ENCODE measurements at regions not wholly inside any gene's neighbourhood (a gene's known extent, or its start where the extent isn't known, plus 50 kb on each side); places are given as distances from the start of the nearest gene placed in this dataset.

DNA sequence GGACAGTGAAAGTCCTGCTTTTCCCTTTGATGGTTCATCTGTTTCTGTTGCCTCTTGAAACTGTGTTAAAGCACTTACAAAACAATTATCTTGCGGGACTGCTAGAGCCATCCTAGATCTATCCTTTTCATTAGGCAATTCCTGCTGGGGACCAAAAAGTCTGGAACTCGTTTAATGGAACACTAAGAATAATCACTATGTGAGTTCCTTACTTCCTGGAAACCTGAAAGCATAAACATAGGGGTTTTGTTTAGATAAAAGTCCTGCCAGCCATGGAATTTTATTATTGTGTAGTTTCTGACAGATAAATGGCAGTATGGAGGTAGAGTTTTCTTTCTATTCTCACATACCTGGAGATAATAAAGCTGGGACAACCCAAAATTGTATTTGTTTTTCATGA is 1133.3 kb downstream of the SORCS3 start:
- H3K27me3 ChIP-seq (ENCODE audit: control insufficient read depth, insufficient read depth, low read length) = no peaks in the 10 kb centered on the region
- no peak overlapping the region for H3K4me3 ChIP-seq (ENCODE audit: low read depth, low read length)
- no peaks in the 10 kb centered on the region for H3K9me3 ChIP-seq (ENCODE audit: control insufficient read depth, insufficient read depth, low read length)
- no CpG with 5 or more reads among the region's 2 CpGs for WGBS (ENCODE audit: insufficient coverage)
- H3K4me1 ChIP-seq (ENCODE audit: control insufficient read depth, insufficient read depth, low read length) = no peaks in the 10 kb centered on the region
- no peak overlapping the region for H3K27ac ChIP-seq (ENCODE audit: low read depth, low read length)
- no peaks in the 10 kb centered on the region for H3K36me3 ChIP-seq (ENCODE audit: control insufficient read depth, insufficient read depth, low read length)
- DNase-seq (ENCODE audit: low read depth in 4 of 6, low spot score in 6 of 6) = peak in 1 of 6 donors; percentile 35

- WGBS (ENCODE audit: insufficient coverage) = 80% methylated on average over 1 of the region's 2 CpGs
- no peak overlapping the region for H3K27ac ChIP-seq (ENCODE audit: low read depth, low read length)
- H3K36me3 ChIP-seq (ENCODE audit: control insufficient read depth, insufficient read depth, low read length) = no peaks in the 10 kb centered on the region
- H3K4me3 ChIP-seq (ENCODE audit: low read depth, low read length) = no peak overlapping the region
- H3K27me3 ChIP-seq (ENCODE audit: control insufficient read depth, insufficient read depth, low read length) = no peaks in the 10 kb centered on the region
- DNase-seq (ENCODE audit: low read depth in 4 of 6, low spot score in 6 of 6) = no peak
- H3K9me3 ChIP-seq (ENCODE audit: control insufficient read depth, insufficient read depth, low read length) = no peaks in the 10 kb centered on the region
- no peaks in the 10 kb centered on the region for H3K4me1 ChIP-seq (ENCODE audit: control insufficient read depth, insufficient read depth, low read length)
Measured at GRCh38 chr10:105770524-105771212, 1129.6 kb downstream of the SORCS3 start.

GRCh38 chr10:105769248-105770184 is 1128.4 kb downstream of the SORCS3 start:
- DNase-seq (ENCODE audit: low read depth in 4 of 6, low spot score in 6 of 6) = peak in 1 of 6 donors; percentile 9
- no peaks in the 10 kb centered on the region for H3K4me1 ChIP-seq (ENCODE audit: control insufficient read depth, insufficient read depth, low read length)
- no peak overlapping the region for H3K27ac ChIP-seq (ENCODE audit: low read depth, low read length)
- H3K4me3 ChIP-seq (ENCODE audit: low read depth, low read length) = no peak overlapping the region
- H3K27me3 ChIP-seq (ENCODE audit: control insufficient read depth, insufficient read depth, low read length) = no peaks in the 10 kb centered on the region
- H3K9me3 ChIP-seq (ENCODE audit: control insufficient read depth, insufficient read depth, low read length) = no peaks in the 10 kb centered on the region
- 46% methylated on average over 5 of the region's 6 CpGs for WGBS (ENCODE audit: insufficient coverage)
- H3K36me3 ChIP-seq (ENCODE audit: control insufficient read depth, insufficient read depth, low read length) = no peaks in the 10 kb centered on the region

GRCh38 chr10:105763611-105764010 is 1122.5 kb downstream of the SORCS3 start:
- Histone ChIP-seq H3K4me1 (ENCODE audit: control insufficient read depth, insufficient read depth, low read length) (no peaks in the 10 kb centered on the region), H3K9me3 (ENCODE audit: control insufficient read depth, insufficient read depth, low read length) (no peaks in the 10 kb centered on the region), H3K27ac (ENCODE audit: low read depth, low read length) (no peak overlapping the region), H3K4me3 (ENCODE audit: low read depth, low read length) (no peak overlapping the region), H3K27me3 (ENCODE audit: control insufficient read depth, insufficient read depth, low read length) (no peaks in the 10 kb centered on the region), H3K36me3 (ENCODE audit: control insufficient read depth, insufficient read depth, low read length) (no peaks in the 10 kb centered on the region)
- no peak for DNase-seq (ENCODE audit: low read depth in 4 of 6, low spot score in 6 of 6)
- WGBS (ENCODE audit: insufficient coverage) = 67% methylated on average over 1 of the region's 2 CpGs

DNA sequence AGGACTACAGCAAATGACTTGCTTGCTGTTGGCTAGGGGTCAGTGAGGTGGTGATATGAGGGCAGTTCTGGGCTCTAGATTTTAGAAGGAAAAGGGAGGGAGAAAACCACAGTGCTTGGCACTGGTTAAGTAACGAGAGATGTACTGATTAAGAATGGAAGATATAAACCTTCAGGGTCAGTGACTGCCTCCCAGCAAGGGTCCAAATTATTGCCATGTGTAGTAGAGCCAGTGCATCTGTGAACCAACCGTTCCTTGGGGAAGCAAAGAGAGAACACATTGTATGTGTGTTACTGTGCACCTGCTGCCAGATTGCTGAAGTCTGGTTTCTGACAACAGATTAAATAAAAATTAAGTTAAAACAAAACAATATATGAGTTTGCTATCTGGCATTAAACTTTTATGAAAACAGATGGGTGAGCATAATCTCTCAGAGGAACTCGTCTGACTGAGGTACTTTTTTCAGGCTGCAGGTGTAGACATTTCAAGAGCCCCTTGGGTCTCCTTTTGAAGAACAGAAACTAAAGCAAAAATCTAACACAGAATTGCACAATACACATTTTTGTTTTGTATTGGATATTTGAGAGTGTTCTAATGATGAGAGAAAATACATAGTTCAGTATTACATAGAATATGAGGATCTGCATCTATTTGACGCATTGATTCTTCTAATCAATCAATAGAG is 1120.6 kb downstream of the SORCS3 start:
- H3K27ac ChIP-seq (ENCODE audit: low read depth, low read length) = no peak overlapping the region
- 43% methylated on average over 2 of the region's 4 CpGs for WGBS (ENCODE audit: insufficient coverage)
- H3K36me3 ChIP-seq (ENCODE audit: control insufficient read depth, insufficient read depth, low read length) = no peaks in the 10 kb centered on the region
- no peaks in the 10 kb centered on the region for H3K27me3 ChIP-seq (ENCODE audit: control insufficient read depth, insufficient read depth, low read length)
- H3K4me1 ChIP-seq (ENCODE audit: control insufficient read depth, insufficient read depth, low read length) = no peaks in the 10 kb centered on the region
- no peaks in the 10 kb centered on the region for H3K9me3 ChIP-seq (ENCODE audit: control insufficient read depth, insufficient read depth, low read length)
- peak in 2 of 6 donors; percentile 30 to 55 for DNase-seq (ENCODE audit: low read depth in 4 of 6, low spot score in 6 of 6)
- H3K4me3 ChIP-seq (ENCODE audit: low read depth, low read length) = no peak overlapping the region

- Histone ChIP-seq H3K4me1 (ENCODE audit: control insufficient read depth, insufficient read depth, low read length) (no peaks in the 10 kb centered on the region), H3K36me3 (ENCODE audit: control insufficient read depth, insufficient read depth, low read length) (no peaks in the 10 kb centered on the region), H3K4me3 (ENCODE audit: low read depth, low read length) (no peak overlapping the region), H3K9me3 (ENCODE audit: control insufficient read depth, insufficient read depth, low read length) (no peaks in the 10 kb centered on the region), H3K27me3 (ENCODE audit: control insufficient read depth, insufficient read depth, low read length) (no peaks in the 10 kb centered on the region), H3K27ac (ENCODE audit: low read depth, low read length) (no peak overlapping the region)
- DNase-seq (ENCODE audit: low read depth in 4 of 6, low spot score in 6 of 6) = peak in 2 of 6 donors; percentile 28 to 72
- no CpG with 5 or more reads among the region's 3 CpGs for WGBS (ENCODE audit: insufficient coverage)
Measured at GRCh38 chr10:105759669-105760068, 1118.6 kb downstream of the SORCS3 start.

- Histone ChIP-seq H3K36me3 (ENCODE audit: control insufficient read depth, insufficient read depth, low read length) (no peaks in the 10 kb centered on the region), H3K9me3 (ENCODE audit: control insufficient read depth, insufficient read depth, low read length) (no peaks in the 10 kb centered on the region), H3K27ac (ENCODE audit: low read depth, low read length) (no peak overlapping the region), H3K4me3 (ENCODE audit: low read depth, low read length) (no peak overlapping the region), H3K4me1 (ENCODE audit: control insufficient read depth, insufficient read depth, low read length) (no peaks in the 10 kb centered on the region), H3K27me3 (ENCODE audit: control insufficient read depth, insufficient read depth, low read length) (no peaks in the 10 kb centered on the region)
- DNase-seq (ENCODE audit: low read depth in 4 of 6, low spot score in 6 of 6) = no peak
- no CpG with 5 or more reads among the region's 2 CpGs for WGBS (ENCODE audit: insufficient coverage)
Measured at GRCh38 chr10:105758209-105758998, 1117.3 kb downstream of the SORCS3 start.

- WGBS (ENCODE audit: insufficient coverage) = 70% methylated on average over 2 of the region's 4 CpGs
- Histone ChIP-seq H3K9me3 (ENCODE audit: control insufficient read depth, insufficient read depth, low read length) (no peaks in the 10 kb centered on the region), H3K36me3 (ENCODE audit: control insufficient read depth, insufficient read depth, low read length) (no peaks in the 10 kb centered on the region), H3K27me3 (ENCODE audit: control insufficient read depth, insufficient read depth, low read length) (no peaks in the 10 kb centered on the region), H3K4me1 (ENCODE audit: control insufficient read depth, insufficient read depth, low read length) (no peaks in the 10 kb centered on the region), H3K4me3 (ENCODE audit: low read depth, low read length) (no peak overlapping the region), H3K27ac (ENCODE audit: low read depth, low read length) (no peak overlapping the region)
- no peak for DNase-seq (ENCODE audit: low read depth in 4 of 6, low spot score in 6 of 6)
Measured at GRCh38 chr10:105757302-105757701, 1116.2 kb downstream of the SORCS3 start.

GRCh38 chr10:105756386-105756785 is 1115.3 kb downstream of the SORCS3 start:
- no peak overlapping the region for H3K27ac ChIP-seq (ENCODE audit: low read depth, low read length)
- WGBS (ENCODE audit: insufficient coverage) = no CpG with 5 or more reads among the region's 3 CpGs
- H3K4me1 ChIP-seq (ENCODE audit: control insufficient read depth, insufficient read depth, low read length) = no peaks in the 10 kb centered on the region
- DNase-seq (ENCODE audit: low read depth in 4 of 6, low spot score in 6 of 6) = no peak
- no peaks in the 10 kb centered on the region for H3K27me3 ChIP-seq (ENCODE audit: control insufficient read depth, insufficient read depth, low read length)
- no peak overlapping the region for H3K4me3 ChIP-seq (ENCODE audit: low read depth, low read length)
- H3K9me3 ChIP-seq (ENCODE audit: control insufficient read depth, insufficient read depth, low read length) = no peaks in the 10 kb centered on the region
- no peaks in the 10 kb centered on the region for H3K36me3 ChIP-seq (ENCODE audit: control insufficient read depth, insufficient read depth, low read length)
